SK-N-SH (cell line): ENCODE measurements at regions not wholly inside any gene's neighbourhood (a gene's known extent, or its start where the extent isn't known, plus 50 kb on each side); places are given as distances from the start of the nearest gene placed in this dataset.

Experiments used
- CTCF ChIA-PET: fragments of 300-600, 350-600 bp; formaldehyde crosslinking; extraction: SDS; loops from one replicate; lab custom pipeline; 2021; lab: Yijun Ruan, JAX
- POLR2A ChIA-PET: fragments of 350-600 bp; sonication (Branson Sonifier 250); formaldehyde crosslinking; extraction: SDS; loops from one replicate; lab custom pipeline; 2020; ENCODE audit warnings: antibody characterized with exemption, inconsistent platforms; lab: Yijun Ruan, JAX
- DNase-seq: peaks from one replicate; pipeline ENCODE4 v3.0.0; 2012
- H2AFZ ChIP-seq: fragments of 200-600 bp; sonication (generic); 2 replicates; pipeline ENCODE4 v1.8.1; 2016; ENCODE audit warnings: antibody characterized with exemption, mild to moderate bottlenecking, low read depth
- H3F3A ChIP-seq: fragments of 200-600 bp; sonication (generic); replicated peaks from 2 replicates; pipeline ENCODE3; 2016; ENCODE audit warnings: antibody characterized with exemption, mild to moderate bottlenecking; ENCODE audit not compliant: insufficient read depth
- H3K27ac ChIP-seq, 2 experiments: fragments of 200-500 bp in 1 of 2; fragments of 200-600 bp in 1 of 2; sonication (Bioruptor generic) in 1 of 2; sonication (generic), shearing (Covaris generic) in 1 of 2; 2 replicates each; pipeline versions ENCODE4 v1.5.1 to v1.6.1; 2014 to 2016; ENCODE audit warnings: low read depth in 2 of 2, inconsistent platforms in 1 of 2, low read length in 1 of 2, mild to moderate bottlenecking in 1 of 2, mixed read lengths in 1 of 2
- H3K27me3 ChIP-seq: fragments of 200-600 bp; sonication (generic), shearing (Covaris generic); 2 replicates; pipeline ENCODE4 v1.6.1; 2016; ENCODE audit warnings: mixed run types; ENCODE audit not compliant: insufficient read depth
- H3K36me3 ChIP-seq, 2 experiments: fragments of 200-500 bp in 1 of 2; fragments of 200-600 bp in 1 of 2; sonication (Bioruptor generic) in 1 of 2; sonication (generic) in 1 of 2; replicated peaks in 1 of 2; 2 replicates each; pipeline versions ENCODE3 to v1.5.1; 2014 to 2016; ENCODE audit warnings: low read length in 1 of 2, mild to moderate bottlenecking in 1 of 2; ENCODE audit not compliant: insufficient read depth in 2 of 2, control insufficient read depth in 1 of 2
- H3K4me1 ChIP-seq, 2 experiments: fragments of 200-500 bp in 1 of 2; fragments of 200-600 bp in 1 of 2; sonication (Bioruptor generic) in 1 of 2; sonication (generic), shearing (Covaris generic) in 1 of 2; 2 replicates each; pipeline versions ENCODE4 v1.5.1 to v1.6.1; 2014 to 2016; ENCODE audit warnings: low read depth in 1 of 2, low read length in 1 of 2, mixed run types in 1 of 2; ENCODE audit not compliant: insufficient read depth in 2 of 2, control insufficient read depth in 1 of 2
- H3K4me2 ChIP-seq: fragments of 200-600 bp; sonication (generic), shearing (Covaris generic); 2 replicates; pipeline ENCODE4 v1.6.1; 2017; ENCODE audit warnings: mixed run types
- H3K4me3 ChIP-seq, 2 experiments: fragments of 200-500 bp in 1 of 2; fragments of 200-600 bp in 1 of 2; sonication (Bioruptor generic) in 1 of 2; sonication (generic), shearing (Covaris generic) in 1 of 2; 2 replicates each; pipeline versions ENCODE4 v1.5.1 to v1.8.1; 2014 to 2016; ENCODE audit warnings: low read depth in 2 of 2, inconsistent platforms in 1 of 2, low read length in 1 of 2, mild to moderate bottlenecking in 1 of 2, mixed read lengths in 1 of 2, moderate library complexity in 1 of 2
- H3K79me2 ChIP-seq: fragments of 200-600 bp; sonication (generic); 2 replicates; pipeline ENCODE4 v1.8.1; 2017; ENCODE audit warnings: mild to moderate bottlenecking; ENCODE audit not compliant: insufficient read depth
- H3K9ac ChIP-seq: fragments of 200-600 bp; sonication (generic); 2 replicates; pipeline ENCODE4 v1.6.1; 2017; ENCODE audit warnings: mixed run types
- H3K9me2 ChIP-seq: fragments of 200-600 bp; sonication (generic); 2 replicates; pipeline ENCODE4 v1.6.1; 2017; ENCODE audit warnings: mixed run types
- H3K9me3 ChIP-seq: fragments of 200-600 bp; sonication (generic); 2 replicates; pipeline ENCODE4 v1.6.1; 2017; ENCODE audit warnings: mixed run types, mild to moderate bottlenecking, moderate library complexity
- H4K20me1 ChIP-seq: fragments of 200-600 bp; sonication (generic); 2 replicates; pipeline ENCODE4 v1.6.1; 2017; ENCODE audit warnings: mild to moderate bottlenecking, mixed run types; ENCODE audit not compliant: insufficient read depth
- CHD2 ChIP-seq: fragments of 150-350 bp; IDR thresholded peaks from 2 replicates; pipeline ENCODE4 v1.6.1; 2018; ENCODE audit warnings: low read length; ENCODE audit not compliant: partially characterized antibody
- EZH2phosphoT487 ChIP-seq: fragments of 200-600 bp; sonication (generic); IDR thresholded peaks from 2 replicates; pipeline ENCODE4 v1.6.1; 2017; ENCODE audit warnings: low read depth, mixed run types, mild to moderate bottlenecking, antibody characterized with exemption, moderate library complexity, borderline replicate concordance
- FOSL2 ChIP-seq: IDR thresholded peaks from 2 replicates; pipeline ENCODE4 v1.4.0; 2012; ENCODE audit warnings: low read depth, mild to moderate bottlenecking, moderate library complexity, borderline replicate concordance
- FOXJ3 ChIP-seq: sonication (generic); formaldehyde crosslinking; IDR thresholded peaks from 2 replicates; pipeline ENCODE4 v1.5.1; 2020; ENCODE audit warnings: mild to moderate bottlenecking, missing genetic modification reagents
- FOXM1 ChIP-seq: IDR thresholded peaks from 2 replicates; pipeline ENCODE4 v1.4.0; 2012; ENCODE audit warnings: low read depth, mild to moderate bottlenecking
- GABPA ChIP-seq: IDR thresholded peaks from 2 replicates; pipeline ENCODE4 v1.4.0; 2012; ENCODE audit warnings: low read depth, mild to moderate bottlenecking
- IRF3 ChIP-seq: fragments of 150-350 bp; IDR thresholded peaks from 2 replicates; pipeline ENCODE4 v1.6.1; 2016; ENCODE audit warnings: mild to moderate bottlenecking, low read depth, low read length
- MEF2A ChIP-seq: IDR thresholded peaks from 2 replicates; pipeline ENCODE4 v1.4.0; 2012; ENCODE audit warnings: low read depth, borderline replicate concordance
- NRF1 ChIP-seq: IDR thresholded peaks from 2 replicates; pipeline ENCODE4 v1.6.1; 2012; ENCODE audit warnings: low read depth, mild to moderate bottlenecking, low read length
- RAD21 ChIP-seq: IDR thresholded peaks from 2 replicates; pipeline ENCODE4 v1.6.1; 2012; ENCODE audit warnings: mild to moderate bottlenecking, low read length
- RCOR1 ChIP-seq: fragments of 150-350 bp; IDR thresholded peaks from 2 replicates; pipeline ENCODE4 v1.6.1; 2017; ENCODE audit warnings: antibody characterized with exemption, low read length
- RFX5 ChIP-seq: IDR thresholded peaks from 2 replicates; pipeline ENCODE4 v1.6.1; 2012; ENCODE audit warnings: mild to moderate bottlenecking, improper control_type of control experiment, low read length
- RXRA ChIP-seq: IDR thresholded peaks from 2 replicates; pipeline ENCODE4 v1.4.0; 2012; ENCODE audit warnings: low read depth, mild to moderate bottlenecking, borderline replicate concordance
- SMC3 ChIP-seq: IDR thresholded peaks from 2 replicates; pipeline ENCODE4 v1.6.1; 2012; ENCODE audit warnings: low read depth, low read length, improper control_type of control experiment
- TAF1 ChIP-seq: IDR thresholded peaks from 2 replicates; pipeline ENCODE4 v1.6.1; 2012; ENCODE audit warnings: low read depth, mild to moderate bottlenecking, low read length, moderate library complexity, borderline replicate concordance
- TCF12 ChIP-seq: IDR thresholded peaks from 2 replicates; pipeline ENCODE4 v1.4.0; 2012
- USF2 ChIP-seq: fragments of 150-350 bp; IDR thresholded peaks from 2 replicates; pipeline ENCODE4 v1.6.1; 2017; ENCODE audit warnings: antibody characterized with exemption, low read length, low read depth, borderline replicate concordance
- ZBTB33 ChIP-seq: IDR thresholded peaks from 2 replicates; pipeline ENCODE4 v1.4.0; 2012; ENCODE audit warnings: low read depth, borderline replicate concordance
- WGBS: methylation state at CpG from one replicate; pipeline ENCODE4 v1.1.6; 2017; ENCODE audit warnings: low lambda C conversion rate; 5-methylcytosine and 5-hydroxymethylcytosine counted together
- TF ChIP-seq, protein P1 (sequence below): IDR thresholded peaks from 2 replicates; pipeline ENCODE4 v1.4.0; 2012; ENCODE audit warnings: low read depth, borderline replicate concordance
- TF ChIP-seq, protein P2 (sequence below): IDR thresholded peaks from 2 replicates; pipeline ENCODE4; 2012

- Histone ChIP-seq H3K79me2 (no peaks in the 10 kb centered on the region), H3K9ac (no peak overlapping the region), H3K4me3 (no peak overlapping the region), H3K4me2 (no peak overlapping the region), H4K20me1 (no peaks in the 10 kb centered on the region), H3K4me1 (peaks cover 0 to 8% of the 10 kb centered on the region in 2 experiments; a peak in 2 of 4 replicates), H3F3A (peaks cover 14% of the 10 kb centered on the region), H3K9me2 (no peaks in the 10 kb centered on the region; the same call in 1 of the 2 replicates), H3K36me3 (no peaks in the 10 kb centered on the region), H3K27ac (no peak overlapping the region), H2AFZ (peak overlapping the region; percentile 15; the same call in 1 of the 2 replicates), H3K9me3 (no peaks in the 10 kb centered on the region), H3K27me3 (no peaks in the 10 kb centered on the region)
- POLR2A ChIA-PET: no interaction called here
- no peak for DNase-seq
- no peak for TF ChIP-seq USF2
- no peak for TF ChIP-seq TCF12
- no peak for TF ChIP-seq GABPA
- no peak for TF ChIP-seq FOXM1
- TF ChIP-seq TAF1: no peak
- TF ChIP-seq RFX5: no peak
- TF ChIP-seq RXRA: no peak
- no peak for TF ChIP-seq CHD2
- no peak for TF ChIP-seq MEF2A
- no peak for TF ChIP-seq RAD21
- no peak for TF ChIP-seq SMC3
- TF ChIP-seq, protein P1, sequence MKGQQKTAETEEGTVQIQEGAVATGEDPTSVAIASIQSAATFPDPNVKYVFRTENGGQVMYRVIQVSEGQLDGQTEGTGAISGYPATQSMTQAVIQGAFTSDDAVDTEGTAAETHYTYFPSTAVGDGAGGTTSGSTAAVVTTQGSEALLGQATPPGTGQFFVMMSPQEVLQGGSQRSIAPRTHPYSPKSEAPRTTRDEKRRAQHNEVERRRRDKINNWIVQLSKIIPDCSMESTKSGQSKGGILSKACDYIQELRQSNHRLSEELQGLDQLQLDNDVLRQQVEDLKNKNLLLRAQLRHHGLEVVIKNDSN: no peak
- TF ChIP-seq FOSL2: no peak
- TF ChIP-seq, protein P2, sequence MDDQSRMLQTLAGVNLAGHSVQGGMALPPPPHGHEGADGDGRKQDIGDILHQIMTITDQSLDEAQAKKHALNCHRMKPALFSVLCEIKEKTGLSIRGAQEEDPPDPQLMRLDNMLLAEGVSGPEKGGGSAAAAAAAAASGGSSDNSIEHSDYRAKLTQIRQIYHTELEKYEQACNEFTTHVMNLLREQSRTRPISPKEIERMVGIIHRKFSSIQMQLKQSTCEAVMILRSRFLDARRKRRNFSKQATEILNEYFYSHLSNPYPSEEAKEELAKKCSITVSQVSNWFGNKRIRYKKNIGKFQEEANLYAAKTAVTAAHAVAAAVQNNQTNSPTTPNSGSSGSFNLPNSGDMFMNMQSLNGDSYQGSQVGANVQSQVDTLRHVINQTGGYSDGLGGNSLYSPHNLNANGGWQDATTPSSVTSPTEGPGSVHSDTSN: no peak
- no peak for TF ChIP-seq ZBTB33
- no peak for TF ChIP-seq IRF3
- no peak for TF ChIP-seq EZH2phosphoT487
- TF ChIP-seq NRF1: no peak
- TF ChIP-seq RCOR1: no peak
- TF ChIP-seq FOXJ3: no peak
- 12% methylated on average over 2 of the region's 2 CpGs for WGBS
- CTCF ChIA-PET: no interaction called here
These were observed 206.9 kb upstream of the MAP3K7 start for GRCh38 chr6:90793771-90794170.
